Mesothelial cell of epicardium (in vitro differentiated cells): ENCODE measurements at regions not wholly inside any gene's neighbourhood (a gene's known extent, or its start where the extent isn't known, plus 50 kb on each side); places are given as distances from the start of the nearest gene placed in this dataset.
"Not testable (repeated sequence)": the region's sequence is repeated elsewhere in the genome, so short reads cannot be mapped to it uniquely, and the experiment has no call there.

Experiments
- DNase-seq, 2 experiments: peaks; one replicate each; pipeline ENCODE4 v3.0.0; 2021; ENCODE audit warnings: low spot score in 2 of 2; ENCODE audit not compliant: unreplicated experiment in 2 of 2
- H3K27ac Mint-ChIP-seq: 2 replicates; pipeline ENCODE4 v1.8.0; 2021; ENCODE audit warnings: mixed read lengths
- H3K27me3 Mint-ChIP-seq: 2 replicates; pipeline ENCODE4 v1.8.0; 2021; ENCODE audit warnings: low read depth, mixed read lengths
- H3K36me3 Mint-ChIP-seq: 2 replicates; pipeline ENCODE4 v1.8.0; 2021; ENCODE audit warnings: mixed read lengths
- H3K4me1 Mint-ChIP-seq: 2 replicates; pipeline ENCODE4 v1.8.0; 2021; ENCODE audit warnings: mixed read lengths
- H3K4me3 Mint-ChIP-seq: 2 replicates; pipeline ENCODE4 v1.8.0; 2021; ENCODE audit warnings: mild to moderate bottlenecking, moderate library complexity, mixed read lengths
- H3K9me3 Mint-ChIP-seq: 2 replicates; pipeline ENCODE4 v1.8.0; 2021; ENCODE audit warnings: mixed read lengths
- TF ChIP-seq, protein P1 (sequence below): fragments of 200-600 bp; sonication (generic); IDR thresholded peaks from one replicate; pipeline ENCODE4 v1.5.0; 2021; ENCODE audit warnings: antibody characterized with exemption; ENCODE audit not compliant: unreplicated experiment

DNA sequence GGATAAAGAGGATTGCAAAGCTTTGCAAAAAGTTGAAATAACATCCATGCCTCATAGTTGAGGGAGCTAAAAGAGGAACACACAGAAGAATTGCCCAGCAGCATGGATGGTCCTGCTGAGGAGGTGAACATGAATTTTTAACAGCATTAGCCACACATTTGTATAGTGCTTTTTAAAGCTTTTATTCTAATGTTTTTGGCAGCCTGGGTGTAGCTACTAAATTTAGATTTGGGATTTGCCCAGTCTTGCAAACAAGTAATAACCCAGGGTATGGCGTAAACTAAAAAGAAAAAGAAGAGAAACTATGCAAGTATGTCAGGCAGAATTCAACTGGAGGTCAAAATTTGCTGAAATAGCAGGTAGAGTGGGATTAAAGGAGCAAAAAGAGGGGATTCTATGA lies 75.1 kb upstream of the PTPRK start:
- Mint-ChIP-seq H3K27ac (no peak overlapping the region), H3K4me3 (no peak overlapping the region)
- DNase-seq: no peak

DNA sequence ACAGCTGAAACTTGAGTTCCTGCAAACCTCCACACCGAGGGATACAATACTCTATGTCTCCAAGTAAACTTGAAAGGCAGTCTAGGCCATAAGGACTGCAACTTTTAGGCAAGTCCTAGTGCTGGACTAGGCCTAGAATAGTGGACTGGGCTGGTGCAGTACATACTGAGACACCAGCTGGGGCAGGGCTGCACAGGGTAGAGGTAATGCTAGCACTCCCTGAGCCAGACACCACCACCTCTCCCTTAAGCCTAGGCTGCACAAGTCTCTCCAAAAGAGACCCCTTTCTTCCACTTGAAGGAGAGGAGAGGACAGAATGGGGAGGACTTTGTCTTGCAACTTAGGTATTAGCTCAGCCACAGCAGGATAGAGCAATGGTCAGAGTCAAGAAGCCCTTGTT lies 65.7 kb upstream of the PTPRK start:
- TF ChIP-seq, protein P1, sequence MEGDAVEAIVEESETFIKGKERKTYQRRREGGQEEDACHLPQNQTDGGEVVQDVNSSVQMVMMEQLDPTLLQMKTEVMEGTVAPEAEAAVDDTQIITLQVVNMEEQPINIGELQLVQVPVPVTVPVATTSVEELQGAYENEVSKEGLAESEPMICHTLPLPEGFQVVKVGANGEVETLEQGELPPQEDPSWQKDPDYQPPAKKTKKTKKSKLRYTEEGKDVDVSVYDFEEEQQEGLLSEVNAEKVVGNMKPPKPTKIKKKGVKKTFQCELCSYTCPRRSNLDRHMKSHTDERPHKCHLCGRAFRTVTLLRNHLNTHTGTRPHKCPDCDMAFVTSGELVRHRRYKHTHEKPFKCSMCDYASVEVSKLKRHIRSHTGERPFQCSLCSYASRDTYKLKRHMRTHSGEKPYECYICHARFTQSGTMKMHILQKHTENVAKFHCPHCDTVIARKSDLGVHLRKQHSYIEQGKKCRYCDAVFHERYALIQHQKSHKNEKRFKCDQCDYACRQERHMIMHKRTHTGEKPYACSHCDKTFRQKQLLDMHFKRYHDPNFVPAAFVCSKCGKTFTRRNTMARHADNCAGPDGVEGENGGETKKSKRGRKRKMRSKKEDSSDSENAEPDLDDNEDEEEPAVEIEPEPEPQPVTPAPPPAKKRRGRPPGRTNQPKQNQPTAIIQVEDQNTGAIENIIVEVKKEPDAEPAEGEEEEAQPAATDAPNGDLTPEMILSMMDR: no peak
- Mint-ChIP-seq H3K4me3 (no peak overlapping the region), H3K27me3 (no peaks in the 10 kb centered on the region), H3K9me3 (peaks cover 34% of the 10 kb centered on the region), H3K36me3 (peaks cover 1% of the 10 kb centered on the region), H3K27ac (no peak overlapping the region), H3K4me1 (no peaks in the 10 kb centered on the region)
- no peak for DNase-seq

More for the DNA sequence above, 75.1 kb upstream of the PTPRK start:
- Mint-ChIP-seq H3K9me3 (peaks cover 18% of the 10 kb centered on the region), H3K36me3 (peaks cover 3% of the 10 kb centered on the region), H3K4me1 (peaks cover 5% of the 10 kb centered on the region), H3K27me3 (no peaks in the 10 kb centered on the region)
- TF ChIP-seq, protein P1: no peak

DNA sequence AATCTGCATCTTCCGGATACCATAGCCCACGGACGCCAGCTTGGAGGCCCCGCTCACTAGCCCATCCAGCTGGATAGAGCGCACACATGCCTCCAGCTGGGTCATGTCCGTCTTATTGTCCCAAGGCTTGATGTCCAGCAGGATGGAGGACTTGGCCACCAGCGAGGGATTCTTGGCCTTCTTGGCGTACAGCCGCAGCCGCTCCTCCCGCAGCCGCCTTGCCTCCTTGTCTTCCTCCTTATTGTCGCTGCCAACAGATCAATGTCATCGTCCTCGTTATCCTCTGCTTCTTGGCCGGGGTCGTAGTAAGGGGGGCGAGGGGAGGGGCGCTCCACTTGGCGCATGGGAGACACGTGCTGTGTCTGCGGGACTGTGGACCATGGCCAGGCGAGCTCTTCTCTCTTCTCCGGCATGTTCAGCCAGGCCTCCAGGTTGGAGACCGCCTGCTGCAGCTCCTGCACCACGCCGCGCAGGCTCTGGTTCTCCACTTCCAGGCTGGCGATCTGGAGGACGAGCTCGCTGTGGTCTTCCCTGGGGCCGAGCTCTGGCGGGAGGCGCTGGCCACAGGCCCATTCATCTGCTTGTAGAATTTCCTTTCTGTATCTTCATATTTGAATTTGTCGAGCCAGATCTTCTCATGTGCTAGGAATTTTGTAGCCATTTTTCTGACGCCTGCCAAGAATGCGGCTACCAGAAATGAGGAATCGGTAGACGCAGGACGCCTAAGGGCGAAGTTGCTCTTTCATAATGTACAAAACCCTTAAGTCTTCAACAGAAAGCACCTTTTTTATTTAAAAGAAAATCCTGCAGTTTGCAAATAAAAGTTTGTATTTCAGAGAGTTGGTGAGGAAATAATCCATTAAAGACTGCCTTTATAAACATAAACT lies 60.1 kb upstream of the PTPRK start:
- Mint-ChIP-seq H3K27ac (no peak overlapping the region), H3K4me3 (no peak overlapping the region), H3K27me3 (no peaks in the 10 kb centered on the region), H3K36me3 (no peaks in the 10 kb centered on the region), H3K9me3 (no peaks in the 10 kb centered on the region), H3K4me1 (peaks cover 3% of the 10 kb centered on the region)
- TF ChIP-seq, protein P1: no peak
- no peak for DNase-seq

DNA sequence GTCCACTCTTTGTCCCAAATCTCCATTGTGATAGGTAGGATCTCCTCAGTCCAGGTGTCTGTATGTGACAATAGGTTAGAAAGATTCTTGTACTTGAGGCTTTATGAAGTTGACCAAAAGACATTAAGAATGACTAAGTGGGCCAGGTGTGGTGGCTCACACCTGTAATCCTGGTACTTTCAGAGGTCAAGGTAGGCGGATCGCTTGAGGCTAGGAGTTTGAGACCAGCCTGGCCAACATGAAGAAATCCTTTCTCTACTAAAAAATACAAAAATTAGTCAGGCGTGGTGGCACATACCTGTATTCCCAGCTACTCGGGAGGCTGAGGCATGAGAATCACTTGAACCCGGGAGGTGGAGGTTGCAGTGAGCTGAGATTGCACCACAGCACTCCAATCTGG lies 54.9 kb upstream of the PTPRK start:
- not testable (repeated sequence) for H3K36me3 Mint-ChIP-seq, H3K27me3 Mint-ChIP-seq, H3K4me3 Mint-ChIP-seq, H3K27ac Mint-ChIP-seq, H3K9me3 Mint-ChIP-seq, DNase-seq
- H3K4me1 Mint-ChIP-seq: peaks cover 11% of the 10 kb centered on the region

DNA sequence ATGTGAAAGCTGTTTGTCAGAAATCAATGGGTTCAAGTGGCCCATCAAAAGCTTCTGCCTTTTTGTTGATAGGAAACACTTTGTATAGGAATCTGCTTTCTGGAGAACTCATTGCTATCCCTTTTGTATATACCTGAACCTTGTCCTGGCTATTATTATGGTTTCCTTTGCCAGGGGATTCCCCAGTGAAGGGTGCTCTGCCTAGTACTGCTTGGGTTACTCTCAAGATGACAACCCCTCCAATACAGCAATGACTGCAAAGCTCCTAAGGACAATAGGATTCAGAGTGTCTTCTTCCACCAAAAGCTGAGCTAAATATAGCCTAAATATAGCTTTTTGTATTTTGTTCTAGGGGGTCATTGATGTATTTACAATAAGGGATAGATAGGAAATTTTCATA lies 54.0 kb upstream of the PTPRK start:
- H3K9me3 Mint-ChIP-seq: no peaks in the 10 kb centered on the region
- no peak overlapping the region for H3K4me3 Mint-ChIP-seq
- no peaks in the 10 kb centered on the region for H3K27me3 Mint-ChIP-seq
- no peak for DNase-seq
- no peak overlapping the region for H3K27ac Mint-ChIP-seq
- no peaks in the 10 kb centered on the region for H3K36me3 Mint-ChIP-seq
- H3K4me1 Mint-ChIP-seq: peaks cover 20% of the 10 kb centered on the region
- TF ChIP-seq, protein P1: no peak

DNA sequence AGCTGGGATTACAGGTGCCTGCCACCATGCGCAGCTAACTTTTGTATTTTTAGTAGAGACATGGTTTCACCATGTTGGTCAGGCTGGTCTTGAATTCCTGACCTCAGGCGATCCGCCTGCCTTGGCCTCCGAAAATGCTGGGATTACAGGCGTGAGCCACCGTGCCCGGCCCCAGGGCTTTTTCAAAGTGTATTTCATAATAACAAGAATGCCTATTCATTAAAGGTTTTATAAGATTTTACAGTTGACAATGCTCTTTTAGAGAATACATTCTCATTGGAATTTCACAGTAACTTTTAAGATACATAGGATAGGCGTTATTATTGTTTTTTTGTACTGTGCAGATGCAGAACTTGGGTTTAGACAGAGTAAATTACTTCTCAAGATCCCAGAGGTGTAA lies 52.6 kb upstream of the PTPRK start:
- H3K36me3 Mint-ChIP-seq: no peaks in the 10 kb centered on the region
- H3K4me3 Mint-ChIP-seq: no peak overlapping the region
- no peaks in the 10 kb centered on the region for H3K27me3 Mint-ChIP-seq
- peaks cover 20% of the 10 kb centered on the region for H3K4me1 Mint-ChIP-seq
- DNase-seq: no peak
- H3K9me3 Mint-ChIP-seq: peaks cover 7% of the 10 kb centered on the region
- TF ChIP-seq, protein P1: no peak
- H3K27ac Mint-ChIP-seq: no peak overlapping the region
